ENCODE measurements at regions not wholly inside any gene's neighbourhood (a gene's known extent, or its start where the extent isn't known, plus 50 kb on each side); places are given as distances from the start of the nearest gene placed in this dataset.
"Not testable (repeated sequence)": the region's sequence is repeated elsewhere in the genome, so short reads cannot be mapped to it uniquely, and the experiment has no call there.

DNA sequence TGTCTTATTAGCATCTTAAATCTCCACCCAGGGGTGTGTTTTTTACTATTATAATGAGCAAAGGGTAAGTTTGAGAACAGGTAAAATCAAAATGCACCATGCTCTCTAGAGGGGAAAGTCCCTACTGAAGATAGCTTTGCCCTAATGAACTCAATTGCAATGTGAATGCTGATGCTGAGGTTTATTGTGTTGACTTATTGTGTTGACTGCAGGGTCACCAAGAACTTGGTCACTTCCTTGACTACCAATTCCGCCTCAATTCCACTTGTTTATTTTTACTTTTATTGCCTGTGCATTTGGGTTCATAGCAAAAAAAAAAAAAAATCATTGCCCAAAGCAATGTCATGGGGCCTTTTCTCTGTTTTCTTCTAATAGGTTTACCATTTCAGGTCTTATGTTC lies 67.7 kb upstream of the SRD5A3 start:
- Histone ChIP-seq H3K9ac (ENCODE audit: low read length) (no peak overlapping the region), H3K9me2 (ENCODE audit: insufficient read depth, low read length) (no peaks in the 10 kb centered on the region), H3K79me2 (replicated peaks; ENCODE audit: insufficient read depth, low read length) (no peaks in the 10 kb centered on the region), H2AFZ (ENCODE audit: low read depth, low read length) (no peak overlapping the region), H3K4me2 (ENCODE audit: low read length) (no peak overlapping the region), H3K9me3 (ENCODE audit: low read length) (no peaks in the 10 kb centered on the region), H4K20me1 (ENCODE audit: insufficient read depth) (no peaks in the 10 kb centered on the region), H3K27me3 (ENCODE audit: insufficient read depth, low read depth, low read length) (no peaks in the 10 kb centered on the region), H3K36me3 (ENCODE audit: insufficient read depth, low read length) (no peaks in the 10 kb centered on the region), H3K27ac (ENCODE audit: low read length) (no peak overlapping the region), H3K4me3 (ENCODE audit: low read length) (no peak overlapping the region), H3F3A (ENCODE audit: insufficient read depth, low read length, poor library complexity, severe bottlenecking) (no peaks in the 10 kb centered on the region)
- TF ChIP-seq POLR2AphosphoS5 (IDR thresholded peaks at IDR 0.05) (no peak), TAF1 (IDR thresholded peaks at IDR 0.05; ENCODE audit: low read depth) (no peak), MXI1 (conservative IDR thresholded peaks at IDR 0.05; ENCODE audit: poor library complexity, severe bottlenecking) (no peak), RAD21 (conservative IDR thresholded peaks at IDR 0.05) (no peak), EZH2 (IDR thresholded peaks at IDR 0.05; ENCODE audit: borderline replicate concordance, insufficient read depth, low read length, poor library complexity, severe bottlenecking) (no peak), EP300 (conservative IDR thresholded peaks at IDR 0.05; ENCODE audit: poor library complexity, severe bottlenecking) (no peak), SMC3 (conservative IDR thresholded peaks at IDR 0.05; ENCODE audit: poor library complexity) (no peak)
- TF ChIP-seq, protein P1, sequence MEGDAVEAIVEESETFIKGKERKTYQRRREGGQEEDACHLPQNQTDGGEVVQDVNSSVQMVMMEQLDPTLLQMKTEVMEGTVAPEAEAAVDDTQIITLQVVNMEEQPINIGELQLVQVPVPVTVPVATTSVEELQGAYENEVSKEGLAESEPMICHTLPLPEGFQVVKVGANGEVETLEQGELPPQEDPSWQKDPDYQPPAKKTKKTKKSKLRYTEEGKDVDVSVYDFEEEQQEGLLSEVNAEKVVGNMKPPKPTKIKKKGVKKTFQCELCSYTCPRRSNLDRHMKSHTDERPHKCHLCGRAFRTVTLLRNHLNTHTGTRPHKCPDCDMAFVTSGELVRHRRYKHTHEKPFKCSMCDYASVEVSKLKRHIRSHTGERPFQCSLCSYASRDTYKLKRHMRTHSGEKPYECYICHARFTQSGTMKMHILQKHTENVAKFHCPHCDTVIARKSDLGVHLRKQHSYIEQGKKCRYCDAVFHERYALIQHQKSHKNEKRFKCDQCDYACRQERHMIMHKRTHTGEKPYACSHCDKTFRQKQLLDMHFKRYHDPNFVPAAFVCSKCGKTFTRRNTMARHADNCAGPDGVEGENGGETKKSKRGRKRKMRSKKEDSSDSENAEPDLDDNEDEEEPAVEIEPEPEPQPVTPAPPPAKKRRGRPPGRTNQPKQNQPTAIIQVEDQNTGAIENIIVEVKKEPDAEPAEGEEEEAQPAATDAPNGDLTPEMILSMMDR (IDR thresholded peaks at IDR 0.05; ENCODE audit: poor library complexity, severe bottlenecking): no peak
- TF ChIP-seq, protein P2, sequence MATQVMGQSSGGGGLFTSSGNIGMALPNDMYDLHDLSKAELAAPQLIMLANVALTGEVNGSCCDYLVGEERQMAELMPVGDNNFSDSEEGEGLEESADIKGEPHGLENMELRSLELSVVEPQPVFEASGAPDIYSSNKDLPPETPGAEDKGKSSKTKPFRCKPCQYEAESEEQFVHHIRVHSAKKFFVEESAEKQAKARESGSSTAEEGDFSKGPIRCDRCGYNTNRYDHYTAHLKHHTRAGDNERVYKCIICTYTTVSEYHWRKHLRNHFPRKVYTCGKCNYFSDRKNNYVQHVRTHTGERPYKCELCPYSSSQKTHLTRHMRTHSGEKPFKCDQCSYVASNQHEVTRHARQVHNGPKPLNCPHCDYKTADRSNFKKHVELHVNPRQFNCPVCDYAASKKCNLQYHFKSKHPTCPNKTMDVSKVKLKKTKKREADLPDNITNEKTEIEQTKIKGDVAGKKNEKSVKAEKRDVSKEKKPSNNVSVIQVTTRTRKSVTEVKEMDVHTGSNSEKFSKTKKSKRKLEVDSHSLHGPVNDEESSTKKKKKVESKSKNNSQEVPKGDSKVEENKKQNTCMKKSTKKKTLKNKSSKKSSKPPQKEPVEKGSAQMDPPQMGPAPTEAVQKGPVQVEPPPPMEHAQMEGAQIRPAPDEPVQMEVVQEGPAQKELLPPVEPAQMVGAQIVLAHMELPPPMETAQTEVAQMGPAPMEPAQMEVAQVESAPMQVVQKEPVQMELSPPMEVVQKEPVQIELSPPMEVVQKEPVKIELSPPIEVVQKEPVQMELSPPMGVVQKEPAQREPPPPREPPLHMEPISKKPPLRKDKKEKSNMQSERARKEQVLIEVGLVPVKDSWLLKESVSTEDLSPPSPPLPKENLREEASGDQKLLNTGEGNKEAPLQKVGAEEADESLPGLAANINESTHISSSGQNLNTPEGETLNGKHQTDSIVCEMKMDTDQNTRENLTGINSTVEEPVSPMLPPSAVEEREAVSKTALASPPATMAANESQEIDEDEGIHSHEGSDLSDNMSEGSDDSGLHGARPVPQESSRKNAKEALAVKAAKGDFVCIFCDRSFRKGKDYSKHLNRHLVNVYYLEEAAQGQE (IDR thresholded peaks at IDR 0.05; ENCODE audit: borderline replicate concordance): no peak

DNA sequence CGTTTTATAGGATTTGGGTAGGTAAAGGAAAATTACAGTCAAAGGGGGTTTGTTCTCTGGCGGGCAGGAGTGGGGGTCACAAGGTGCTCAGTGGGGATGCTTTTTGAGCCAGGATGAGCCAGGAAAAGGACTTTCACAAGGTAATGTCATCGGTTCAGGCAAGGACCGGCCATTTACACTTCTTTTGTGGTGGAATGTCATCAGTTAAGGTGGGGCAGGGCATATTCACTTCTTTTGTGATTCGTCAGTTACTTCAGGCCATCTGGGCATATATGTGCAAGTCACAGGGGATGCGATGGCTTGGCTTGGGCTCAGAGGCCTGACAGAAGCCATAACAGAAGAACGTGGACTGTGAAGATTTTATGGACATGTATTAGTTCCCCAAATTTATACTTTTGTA lies 65.6 kb upstream of the SRD5A3 start:
- H3K9me3 ChIP-seq (ENCODE audit: low read length); H3F3A ChIP-seq (ENCODE audit: insufficient read depth, low read length, poor library complexity, severe bottlenecking); H4K20me1 ChIP-seq (ENCODE audit: insufficient read depth); H3K4me2 ChIP-seq (ENCODE audit: low read length); H3K27me3 ChIP-seq (ENCODE audit: insufficient read depth, low read depth, low read length); H3K79me2 ChIP-seq (replicated peaks; ENCODE audit: insufficient read depth, low read length); H3K4me3 ChIP-seq (ENCODE audit: low read length); H2AFZ ChIP-seq (ENCODE audit: low read depth, low read length); H3K9ac ChIP-seq (ENCODE audit: low read length); H3K27ac ChIP-seq (ENCODE audit: low read length); H3K9me2 ChIP-seq (ENCODE audit: insufficient read depth, low read length); H3K36me3 ChIP-seq (ENCODE audit: insufficient read depth, low read length): not testable (repeated sequence)

DNA sequence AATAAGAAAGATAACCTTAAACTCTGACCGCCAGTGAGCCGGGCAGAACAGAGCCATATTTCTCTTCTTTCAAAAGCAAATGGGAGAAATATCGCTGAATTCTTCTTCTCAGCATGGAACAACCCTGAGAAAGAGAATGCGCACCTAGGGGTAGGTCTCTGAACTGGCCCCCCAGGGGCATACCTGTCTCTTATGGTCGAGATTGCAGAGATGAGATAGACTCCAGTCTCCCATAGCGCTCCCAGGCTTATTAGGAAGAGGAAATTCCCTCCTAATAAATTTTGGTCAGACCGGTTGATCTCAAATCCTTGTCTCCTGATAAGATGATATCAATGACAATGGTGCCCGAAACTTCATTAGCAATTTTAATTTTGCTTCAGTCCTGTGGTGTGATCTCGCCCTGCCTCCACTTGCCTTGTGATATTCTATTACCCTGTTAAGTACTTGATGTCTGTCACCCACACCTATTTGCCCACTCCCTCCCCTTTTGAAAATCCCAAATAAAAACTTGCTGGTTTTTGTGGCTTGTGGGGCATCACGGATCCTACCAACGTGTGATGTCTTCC lies 64.8 kb upstream of the SRD5A3 start:
- H3K9me2 ChIP-seq (ENCODE audit: insufficient read depth, low read length); H3K36me3 ChIP-seq (ENCODE audit: insufficient read depth, low read length); H3F3A ChIP-seq (ENCODE audit: insufficient read depth, low read length, poor library complexity, severe bottlenecking); H2AFZ ChIP-seq (ENCODE audit: low read depth, low read length); H3K27ac ChIP-seq (ENCODE audit: low read length); H3K4me3 ChIP-seq (ENCODE audit: low read length); H3K9me3 ChIP-seq (ENCODE audit: low read length); H3K79me2 ChIP-seq (replicated peaks; ENCODE audit: insufficient read depth, low read length); H3K9ac ChIP-seq (ENCODE audit: low read length); H3K27me3 ChIP-seq (ENCODE audit: insufficient read depth, low read depth, low read length); H3K4me2 ChIP-seq (ENCODE audit: low read length); H4K20me1 ChIP-seq (ENCODE audit: insufficient read depth): not testable (repeated sequence)

All from neural cell (in vitro differentiated cells).